HEK293 (cell line): ENCODE measurements at regions not wholly inside any gene's neighbourhood (a gene's known extent, or its start where the extent isn't known, plus 50 kb on each side); places are given as distances from the start of the nearest gene placed in this dataset.

ENCODE experiments used
- ATF2 ChIP-seq: fragments of 450-650 bp; formaldehyde crosslinking; IDR thresholded peaks from 2 replicates; pipeline ENCODE4 v1.5.1; 2016; ENCODE audit warnings: missing biosample characterization, missing genetic modification characterization, low read depth
- BCL11A ChIP-seq: fragments of 450-650 bp; formaldehyde crosslinking; IDR thresholded peaks from 2 replicates; pipeline ENCODE4 v1.5.1; 2016; ENCODE audit warnings: low read depth, missing biosample characterization, missing genetic modification characterization
- CTCF ChIP-seq: fragments of 450-650 bp; formaldehyde crosslinking; IDR thresholded peaks from 2 replicates; pipeline ENCODE4 v1.5.1; 2016; ENCODE audit warnings: missing biosample characterization, missing genetic modification characterization
- PRDM1 ChIP-seq: fragments of 450-650 bp; formaldehyde crosslinking; IDR thresholded peaks from 2 replicates; pipeline ENCODE4; 2016; ENCODE audit warnings: missing biosample characterization, missing genetic modification characterization
- SP7 ChIP-seq: fragments of 450-650 bp; formaldehyde crosslinking; IDR thresholded peaks from 2 replicates; pipeline ENCODE4 v1.5.1; 2016; ENCODE audit warnings: missing biosample characterization, missing genetic modification characterization
- ZBTB1 ChIP-seq: fragments of 450-650 bp; formaldehyde crosslinking; IDR thresholded peaks from 2 replicates; pipeline ENCODE4 v1.5.1; 2016; ENCODE audit warnings: missing biosample characterization, missing genetic modification characterization
- ZFHX2 ChIP-seq: fragments of 450-650 bp; formaldehyde crosslinking; conservative IDR thresholded peaks from 2 replicates; pipeline ENCODE4 v1.5.1; 2016; ENCODE audit warnings: missing biosample characterization, missing genetic modification characterization
- ZNF2 ChIP-seq: fragments of 450-650 bp; formaldehyde crosslinking; IDR thresholded peaks from 2 replicates; pipeline ENCODE4 v1.5.1; 2016; ENCODE audit warnings: missing biosample characterization, missing genetic modification characterization
- ZNF596 ChIP-seq: fragments of 450-650 bp; IDR thresholded peaks from 2 replicates; pipeline ENCODE4 v1.5.0; 2018; ENCODE audit warnings: missing biosample characterization, mild to moderate bottlenecking, missing genetic modification characterization, moderate library complexity
- ZNF704 ChIP-seq: fragments of 450-650 bp; formaldehyde crosslinking; IDR thresholded peaks from 2 replicates; pipeline ENCODE4 v1.5.1; 2016; ENCODE audit warnings: missing biosample characterization, missing genetic modification characterization

GRCh38 chr1:177334903-177335302 lies 164.1 kb downstream of the BRINP2 start:
- no peak for TF ChIP-seq ATF2 (tag by site-specific recombination)
- no peak for TF ChIP-seq CTCF (tag by site-specific recombination)
- no peak for TF ChIP-seq ZNF704 (tag by site-specific recombination)
- TF ChIP-seq SP7, result no peak
- TF ChIP-seq PRDM1, result no peak
- TF ChIP-seq ZNF596, result no peak
- no peak for TF ChIP-seq ZFHX2 (tag by site-specific recombination)
- TF ChIP-seq BCL11A, result no peak
- TF ChIP-seq ZNF2 (tag by site-specific recombination), result no peak
- TF ChIP-seq ZBTB1 (tag by site-specific recombination), result no peak
